HG03025 (cell line): ENCODE measurements at regions not wholly inside any gene's neighbourhood (a gene's known extent, or its start where the extent isn't known, plus 50 kb on each side); places are given as distances from the start of the nearest gene placed in this dataset.

ENCODE experiments used
- ATAC-seq: cut with Tn5 transposase; IDR thresholded peaks from one replicate; pipeline ENCODE4 v1.9.1; 2021; ENCODE audit warnings: mild to moderate bottlenecking, moderate library complexity; ENCODE audit not compliant: unreplicated experiment, low FRiP score

- ATAC-seq: no peak
Observed at GRCh38 chr2:38207168-38207567, 131.2 kb upstream of the CYP1B1 start.

- ATAC-seq: no peak
Observed at GRCh38 chr2:38203446-38203810, 127.5 kb upstream of the CYP1B1 start.

GRCh38 chr2:38202713-38203445 is 126.9 kb upstream of the CYP1B1 start:
- ATAC-seq: no peak

GRCh38 chr2:38201784-38202183 is 125.8 kb upstream of the CYP1B1 start:
- ATAC-seq: no peak

- no peak for ATAC-seq
Observed at GRCh38 chr2:38200598-38200997, 124.6 kb upstream of the CYP1B1 start.

- no peak for ATAC-seq
Observed at GRCh38 chr2:38199127-38199526, 123.2 kb upstream of the CYP1B1 start.

- ATAC-seq: no peak
Observed at GRCh38 chr2:38194751-38195150, 118.8 kb upstream of the CYP1B1 start.

- no peak for ATAC-seq
Observed at GRCh38 chr2:38192976-38193375, 117.0 kb upstream of the CYP1B1 start.

GRCh38 chr2:38192046-38192445 is 116.1 kb upstream of the CYP1B1 start:
- ATAC-seq: no peak

GRCh38 chr2:38191516-38191915 is 115.6 kb upstream of the CYP1B1 start:
- ATAC-seq: no peak

GRCh38 chr2:38190542-38191218 is 114.7 kb upstream of the CYP1B1 start:
- ATAC-seq: no peak

GRCh38 chr2:38187541-38188011 is 111.6 kb upstream of the CYP1B1 start:
- no peak for ATAC-seq

- ATAC-seq: peak; percentile 87
Observed at GRCh38 chr2:38185012-38185491, 109.1 kb upstream of the CYP1B1 start.

GRCh38 chr2:38182492-38183003 is 106.6 kb upstream of the CYP1B1 start:
- no peak for ATAC-seq

- ATAC-seq: no peak
Observed at GRCh38 chr2:38181806-38182491, 106.0 kb upstream of the CYP1B1 start.

- ATAC-seq: no peak
Observed at GRCh38 chr2:38180754-38181153, 104.8 kb upstream of the CYP1B1 start.

- ATAC-seq: peak; percentile 43
Observed at GRCh38 chr2:38178556-38179419, 102.8 kb upstream of the CYP1B1 start.

- ATAC-seq: no peak
Observed at GRCh38 chr2:38178119-38178518, 102.2 kb upstream of the CYP1B1 start.

GRCh38 chr2:38176619-38177021 is 100.7 kb upstream of the CYP1B1 start:
- no peak for ATAC-seq
